IMR-90 (cell line): ENCODE measurements at regions not wholly inside any gene's neighbourhood (a gene's known extent, or its start where the extent isn't known, plus 50 kb on each side); places are given as distances from the start of the nearest gene placed in this dataset.

Experiments used
- ATAC-seq: fragments of 200-7000 bp; cut with Tn5 transposase; 2 replicates; pipeline ENCODE4 v1.9.1; 2020; ENCODE audit warnings: low read depth, mild to moderate bottlenecking, moderate library complexity
- BruUV-seq: library from RNA; stranded (reverse); fragments of 400-500 nt; replicated peaks from 2 replicates; lab custom pipeline; 2021; lab: Mats Ljungman, UMichigan
- CTCF ChIA-PET: fragments of 300-600 bp; formaldehyde crosslinking; extraction: SDS; loops from one replicate; lab custom pipeline; 2021; ENCODE audit warnings: antibody characterized with exemption; lab: Yijun Ruan, JAX
- POLR2A ChIA-PET: fragments of 300-600 bp; sonication (Branson Sonifier 250); formaldehyde crosslinking; loops from one replicate; lab custom pipeline; 2022; ENCODE audit warnings: antibody characterized with exemption; ENCODE audit not compliant: unreplicated experiment; lab: Charles Lee
- DNase-seq: peaks from one replicate; pipeline ENCODE4 v3.0.0; 2013
- H2AFZ ChIP-seq: replicated peaks from 2 replicates; pipeline ENCODE3; 2013; ENCODE audit warnings: low read length, mild to moderate bottlenecking; ENCODE audit not compliant: poor library complexity
- H2AK5ac ChIP-seq: 2 replicates; pipeline ENCODE4 v1.6.1; 2013; ENCODE audit warnings: low read depth, low read length, inconsistent platforms
- H2AK9ac ChIP-seq: replicated peaks from 2 replicates; pipeline ENCODE3; 2013; ENCODE audit warnings: mild to moderate bottlenecking, low read depth, low read length, moderate library complexity; ENCODE audit not compliant: poor library complexity
- H2BK120ac ChIP-seq: 2 replicates; pipeline ENCODE4 v1.6.1; 2013; ENCODE audit warnings: low read depth, low read length, inconsistent platforms
- H2BK15ac ChIP-seq: 3 replicates; pipeline ENCODE4 v1.6.1; 2013; ENCODE audit warnings: low read depth, low read length, inconsistent platforms
- H2BK20ac ChIP-seq: 2 replicates; pipeline ENCODE4 v1.6.1; 2013; ENCODE audit warnings: low read depth, mild to moderate bottlenecking, inconsistent platforms, low read length, moderate library complexity
- H2BK5ac ChIP-seq: 2 replicates; pipeline ENCODE4 v1.6.1; 2013; ENCODE audit warnings: mild to moderate bottlenecking, low read depth, low read length, inconsistent platforms; ENCODE audit not compliant: poor library complexity, severe bottlenecking
- H3K14ac ChIP-seq: replicated peaks from 2 replicates; pipeline ENCODE4 v1.6.1; 2013; ENCODE audit warnings: low read depth, low read length, inconsistent platforms
- H3K18ac ChIP-seq: 2 replicates; pipeline ENCODE4 v1.6.1; 2013; ENCODE audit warnings: low read depth, low read length, control low read depth
- H3K23ac ChIP-seq: 2 replicates; pipeline ENCODE4 v1.6.1; 2013; ENCODE audit warnings: low read depth, low read length, inconsistent platforms
- H3K27ac ChIP-seq: 2 replicates; pipeline ENCODE4 v1.5.1; 2013; ENCODE audit warnings: mild to moderate bottlenecking, control low read depth, low read length; ENCODE audit not compliant: insufficient read depth
- H3K27me3 ChIP-seq: 2 replicates; pipeline ENCODE4 v1.6.1; 2013; ENCODE audit warnings: low read length; ENCODE audit not compliant: control insufficient read depth, insufficient read depth
- H3K36me3 ChIP-seq: 2 replicates; pipeline ENCODE4 v1.6.1; 2013; ENCODE audit warnings: low read length, mixed read lengths; ENCODE audit not compliant: control insufficient read depth, insufficient read depth
- H3K4ac ChIP-seq: 2 replicates; pipeline ENCODE4 v1.6.1; 2013; ENCODE audit warnings: low read depth, low read length, inconsistent platforms
- H3K4me1 ChIP-seq: 2 replicates; pipeline ENCODE4 v1.6.1; 2013; ENCODE audit warnings: low read length, mixed read lengths; ENCODE audit not compliant: control insufficient read depth, insufficient read depth
- H3K4me2 ChIP-seq: 2 replicates; pipeline ENCODE4 v1.6.1; 2013; ENCODE audit warnings: low read depth, mild to moderate bottlenecking, control low read depth, low read length, moderate library complexity
- H3K4me3 ChIP-seq: 2 replicates; pipeline ENCODE4 v1.5.1; 2013; ENCODE audit warnings: low read depth, mild to moderate bottlenecking, control low read depth, low read length, moderate library complexity; ENCODE audit not compliant: insufficient read depth
- H3K56ac ChIP-seq: 2 replicates; pipeline ENCODE4 v1.6.1; 2013; ENCODE audit warnings: low read length, inconsistent platforms; ENCODE audit not compliant: insufficient read depth; ENCODE audit errors: extremely low read depth
- H3K79me1 ChIP-seq, 2 experiments: 2 replicates each; pipeline ENCODE4 v1.6.1; 2013; ENCODE audit warnings: low read length in 2 of 2, inconsistent platforms in 1 of 2, low read depth in 1 of 2
- H3K9ac ChIP-seq: 2 replicates; pipeline ENCODE4 v1.6.1; 2013; ENCODE audit warnings: low read depth, low read length, control low read depth
- H3K9me1 ChIP-seq: 2 replicates; pipeline ENCODE4 v1.6.1; 2013; ENCODE audit warnings: low read length, inconsistent platforms; ENCODE audit not compliant: insufficient read depth
- H3K9me3 ChIP-seq: 2 replicates; pipeline ENCODE4 v1.6.1; 2013; ENCODE audit warnings: low read length; ENCODE audit not compliant: control insufficient read depth, insufficient read depth
- H4K20me1 ChIP-seq: 2 replicates; pipeline ENCODE4 v1.6.1; 2013; ENCODE audit warnings: low read length, inconsistent platforms; ENCODE audit not compliant: insufficient read depth
- H4K5ac ChIP-seq: 2 replicates; pipeline ENCODE4 v1.6.1; 2013; ENCODE audit warnings: mild to moderate bottlenecking, low read depth, low read length, control low read depth
- H4K8ac ChIP-seq, 2 experiments: 2 replicates each; pipeline ENCODE4 v1.6.1; 2013; ENCODE audit warnings: low read depth in 2 of 2, low read length in 2 of 2, control low read depth in 1 of 2, inconsistent platforms in 1 of 2
- H4K91ac ChIP-seq: 2 replicates; pipeline ENCODE4 v1.6.1; 2013; ENCODE audit warnings: low read depth, low read length, inconsistent platforms; ENCODE audit not compliant: insufficient read depth
- BHLHE40 ChIP-seq: fragments of 150-350 bp; IDR thresholded peaks from 2 replicates; pipeline ENCODE4 v1.6.1; 2016; ENCODE audit warnings: mild to moderate bottlenecking, low read depth, low read length
- CEBPB ChIP-seq: IDR thresholded peaks from 2 replicates; pipeline ENCODE4 v1.6.1; 2012; ENCODE audit warnings: low read depth, low read length, improper control_type of control experiment
- CHD1 ChIP-seq: IDR thresholded peaks from 2 replicates; pipeline ENCODE4 v1.6.1; 2012; ENCODE audit warnings: low read depth, low read length, improper control_type of control experiment
- ELK1 ChIP-seq: fragments of 150-350 bp; IDR thresholded peaks from 2 replicates; pipeline ENCODE4 v1.6.1; 2016; ENCODE audit warnings: low read depth, mild to moderate bottlenecking, low read length, moderate library complexity, borderline replicate concordance
- FOS ChIP-seq: fragments of 150-350 bp; IDR thresholded peaks from 2 replicates; pipeline ENCODE4 v1.6.1; 2016; ENCODE audit warnings: low read depth, low read length
- MAFK ChIP-seq: IDR thresholded peaks from 2 replicates; pipeline ENCODE4 v1.6.1; 2012; ENCODE audit warnings: low read depth, low read length, improper control_type of control experiment
- MAZ ChIP-seq: IDR thresholded peaks from 2 replicates; pipeline ENCODE4 v1.6.1; 2012; ENCODE audit warnings: low read depth, mild to moderate bottlenecking, low read length, improper control_type of control experiment, moderate library complexity, borderline replicate concordance
- MXI1 ChIP-seq: IDR thresholded peaks from 2 replicates; pipeline ENCODE4 v1.6.1; 2012; ENCODE audit warnings: low read depth, mild to moderate bottlenecking, low read length, moderate library complexity, borderline replicate concordance
- NFE2L2 ChIP-seq: fragments of 150-350 bp; IDR thresholded peaks from 2 replicates; pipeline ENCODE4 v1.6.1; 2016; ENCODE audit warnings: low read depth, mild to moderate bottlenecking, low read length
- POLR2A ChIP-seq: IDR thresholded peaks from 2 replicates; pipeline ENCODE4 v1.6.1; 2012; ENCODE audit warnings: mild to moderate bottlenecking, low read depth, low read length
- RAD21 ChIP-seq: IDR thresholded peaks from 2 replicates; pipeline ENCODE4 v1.6.1; 2012; ENCODE audit warnings: low read length, improper control_type of control experiment
- RCOR1 ChIP-seq: IDR thresholded peaks from 2 replicates; pipeline ENCODE4 v1.6.1; 2012; ENCODE audit warnings: mild to moderate bottlenecking, low read length, improper control_type of control experiment; ENCODE audit not compliant: insufficient replicate concordance
- RFX5 ChIP-seq: IDR thresholded peaks from 2 replicates; pipeline ENCODE4 v1.8.0; 2012; ENCODE audit warnings: low read depth, mild to moderate bottlenecking, low read length, moderate library complexity
- SMC3 ChIP-seq: fragments of 150-350 bp; IDR thresholded peaks from 2 replicates; pipeline ENCODE4 v1.6.1; 2016; ENCODE audit warnings: low read depth, mild to moderate bottlenecking, antibody characterized with exemption, low read length, moderate library complexity
- WGBS, 2 experiments: methylation state at CpG; one replicate each; pipeline versions ENCODE4 v1.1.5 to v1.1.7; 2013; ENCODE audit warnings: missing lambda C conversion rate in 2 of 2; ENCODE audit not compliant: insufficient read length in 1 of 2; ENCODE audit errors: extremely low coverage in 2 of 2; 5-methylcytosine and 5-hydroxymethylcytosine counted together
- dilution Hi-C: fragments of 300-500 bp; cut with HindIII; formaldehyde crosslinking; loops from one replicate; pipeline ENCODE4 v1.14.3; 2018; ENCODE audit warnings: low sequenced_read_pairs; ENCODE audit not compliant: unreplicated experiment
- in situ Hi-C: fragments of 300-500 bp; cut with MboI; formaldehyde crosslinking; loops from 3 replicates; pipeline ENCODE4 v1.14.3; 2019; ENCODE audit warnings: low sequenced_read_pairs, inconsistent platforms, mixed read lengths
- intact Hi-C: fragments of 100-400 bp; cut with micrococcal nuclease; formaldehyde crosslinking; loops from 2 replicates; pipeline ENCODE4 v1.10.0; 2022
- TF ChIP-seq, protein P1 (sequence below): conservative IDR thresholded peaks from 2 replicates; pipeline ENCODE4 v1.5.1; 2012; ENCODE audit warnings: mild to moderate bottlenecking, low read depth, low read length, improper control_type of control experiment
- TF ChIP-seq, protein P2 (sequence below): fragments of 150-350 bp; IDR thresholded peaks from 2 replicates; pipeline ENCODE4 v1.6.1; 2017; ENCODE audit warnings: mild to moderate bottlenecking, antibody characterized with exemption, low read length, low read depth

GRCh38 chr11:24406980-24407379 lies 89.9 kb upstream of the LUZP2 start:
- no peak overlapping the region for H4K8ac ChIP-seq
- no peaks in the 10 kb centered on the region for H3K9me3 ChIP-seq
- no peak overlapping the region for H3K14ac ChIP-seq
- ChIA-PET CTCF (no interaction called here), POLR2A (no interaction called here)
- DNase-seq = no peak
- no peak overlapping the region for H3K23ac ChIP-seq
- in situ Hi-C loops (no loop called here), intact Hi-C loops (no loop called here), dilution Hi-C loops (no loop called here)
- H2AFZ ChIP-seq = no peak overlapping the region
- H4K5ac ChIP-seq = no peak overlapping the region
- H2AK9ac ChIP-seq = no peak overlapping the region
- H4K20me1 ChIP-seq = no peaks in the 10 kb centered on the region
- no peak overlapping the region for H2BK20ac ChIP-seq
- H3K27ac ChIP-seq = no peak overlapping the region
- H3K27me3 ChIP-seq = no peaks in the 10 kb centered on the region
- H3K9ac ChIP-seq = no peak overlapping the region
- H2AK5ac ChIP-seq = no peak overlapping the region
- H3K79me1 ChIP-seq = no peaks in the 10 kb centered on the region
- no peak for ATAC-seq
- no peak overlapping the region for H3K4ac ChIP-seq
- H3K4me2 ChIP-seq = no peak overlapping the region
- H3K4me3 ChIP-seq = no peak overlapping the region
- no peaks in the 10 kb centered on the region for H3K36me3 ChIP-seq
- no peak overlapping the region for H2BK15ac ChIP-seq
- no peak overlapping the region for H3K56ac ChIP-seq
- H4K91ac ChIP-seq = no peak overlapping the region
- no peaks in the 10 kb centered on the region for H3K4me1 ChIP-seq
- H3K18ac ChIP-seq = no peak overlapping the region
- no peak overlapping the region for H2BK5ac ChIP-seq
- H3K9me1 ChIP-seq = no peaks in the 10 kb centered on the region
- no peak overlapping the region for H2BK120ac ChIP-seq
- TF ChIP-seq RCOR1 (no peak), MXI1 (no peak), RAD21 (no peak), MAZ (no peak), RFX5 (no peak), SMC3 (no peak), NFE2L2 (no peak), POLR2A (no peak), CHD1 (no peak), ELK1 (no peak), MAFK (no peak), FOS (no peak), BHLHE40 (no peak), CEBPB (no peak)
- TF ChIP-seq, protein P1, sequence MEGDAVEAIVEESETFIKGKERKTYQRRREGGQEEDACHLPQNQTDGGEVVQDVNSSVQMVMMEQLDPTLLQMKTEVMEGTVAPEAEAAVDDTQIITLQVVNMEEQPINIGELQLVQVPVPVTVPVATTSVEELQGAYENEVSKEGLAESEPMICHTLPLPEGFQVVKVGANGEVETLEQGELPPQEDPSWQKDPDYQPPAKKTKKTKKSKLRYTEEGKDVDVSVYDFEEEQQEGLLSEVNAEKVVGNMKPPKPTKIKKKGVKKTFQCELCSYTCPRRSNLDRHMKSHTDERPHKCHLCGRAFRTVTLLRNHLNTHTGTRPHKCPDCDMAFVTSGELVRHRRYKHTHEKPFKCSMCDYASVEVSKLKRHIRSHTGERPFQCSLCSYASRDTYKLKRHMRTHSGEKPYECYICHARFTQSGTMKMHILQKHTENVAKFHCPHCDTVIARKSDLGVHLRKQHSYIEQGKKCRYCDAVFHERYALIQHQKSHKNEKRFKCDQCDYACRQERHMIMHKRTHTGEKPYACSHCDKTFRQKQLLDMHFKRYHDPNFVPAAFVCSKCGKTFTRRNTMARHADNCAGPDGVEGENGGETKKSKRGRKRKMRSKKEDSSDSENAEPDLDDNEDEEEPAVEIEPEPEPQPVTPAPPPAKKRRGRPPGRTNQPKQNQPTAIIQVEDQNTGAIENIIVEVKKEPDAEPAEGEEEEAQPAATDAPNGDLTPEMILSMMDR = no peak
- TF ChIP-seq, protein P2, sequence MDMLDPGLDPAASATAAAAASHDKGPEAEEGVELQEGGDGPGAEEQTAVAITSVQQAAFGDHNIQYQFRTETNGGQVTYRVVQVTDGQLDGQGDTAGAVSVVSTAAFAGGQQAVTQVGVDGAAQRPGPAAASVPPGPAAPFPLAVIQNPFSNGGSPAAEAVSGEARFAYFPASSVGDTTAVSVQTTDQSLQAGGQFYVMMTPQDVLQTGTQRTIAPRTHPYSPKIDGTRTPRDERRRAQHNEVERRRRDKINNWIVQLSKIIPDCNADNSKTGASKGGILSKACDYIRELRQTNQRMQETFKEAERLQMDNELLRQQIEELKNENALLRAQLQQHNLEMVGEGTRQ = no peak
- BruUV-seq = no TSS peak
- 100% methylated on average over 3 of the region's 9 CpGs; no CpG with 5 or more reads in 1 of the 2 experiments for WGBS, 2 experiments
